ENCODE measurements at regions not wholly inside any gene's neighbourhood (a gene's known extent, or its start where the extent isn't known, plus 50 kb on each side); places are given as distances from the start of the nearest gene placed in this dataset.
"Not testable (repeated sequence)": the region's sequence is repeated elsewhere in the genome, so short reads cannot be mapped to it uniquely, and the experiment has no call there.

- intact Hi-C loops (cut with DNase I; ENCODE audit: low total_unique reads) = no loop called here
- DNase-seq (no peak), ATAC-seq (no peak)
- no peaks in the 10 kb centered on the region for H3K36me3 ChIP-seq
- no peaks in the 10 kb centered on the region for H3K4me1 ChIP-seq
- TF ChIP-seq, protein P1, sequence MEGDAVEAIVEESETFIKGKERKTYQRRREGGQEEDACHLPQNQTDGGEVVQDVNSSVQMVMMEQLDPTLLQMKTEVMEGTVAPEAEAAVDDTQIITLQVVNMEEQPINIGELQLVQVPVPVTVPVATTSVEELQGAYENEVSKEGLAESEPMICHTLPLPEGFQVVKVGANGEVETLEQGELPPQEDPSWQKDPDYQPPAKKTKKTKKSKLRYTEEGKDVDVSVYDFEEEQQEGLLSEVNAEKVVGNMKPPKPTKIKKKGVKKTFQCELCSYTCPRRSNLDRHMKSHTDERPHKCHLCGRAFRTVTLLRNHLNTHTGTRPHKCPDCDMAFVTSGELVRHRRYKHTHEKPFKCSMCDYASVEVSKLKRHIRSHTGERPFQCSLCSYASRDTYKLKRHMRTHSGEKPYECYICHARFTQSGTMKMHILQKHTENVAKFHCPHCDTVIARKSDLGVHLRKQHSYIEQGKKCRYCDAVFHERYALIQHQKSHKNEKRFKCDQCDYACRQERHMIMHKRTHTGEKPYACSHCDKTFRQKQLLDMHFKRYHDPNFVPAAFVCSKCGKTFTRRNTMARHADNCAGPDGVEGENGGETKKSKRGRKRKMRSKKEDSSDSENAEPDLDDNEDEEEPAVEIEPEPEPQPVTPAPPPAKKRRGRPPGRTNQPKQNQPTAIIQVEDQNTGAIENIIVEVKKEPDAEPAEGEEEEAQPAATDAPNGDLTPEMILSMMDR (IDR thresholded peaks at IDR 0.05 in 4 of 5, conservative IDR thresholded peaks at IDR 0.05 in 1 of 5) = no peak
- no peak for TF ChIP-seq POLR2A (IDR thresholded peaks at IDR 0.05)
- no peak overlapping the region for H3K4me3 ChIP-seq
- H3K9me3 ChIP-seq = no peaks in the 10 kb centered on the region
- H3K27me3 ChIP-seq = no peaks in the 10 kb centered on the region
- no peak overlapping the region for H3K27ac ChIP-seq
- in situ Hi-C loops (cut with MboI; ENCODE audit: low sequenced_read_pairs in 4 of 4) = no loop called here
These were observed 492.3 kb upstream of the AUTS2 start for GRCh38 chr7:69105981-69106380.

DNA sequence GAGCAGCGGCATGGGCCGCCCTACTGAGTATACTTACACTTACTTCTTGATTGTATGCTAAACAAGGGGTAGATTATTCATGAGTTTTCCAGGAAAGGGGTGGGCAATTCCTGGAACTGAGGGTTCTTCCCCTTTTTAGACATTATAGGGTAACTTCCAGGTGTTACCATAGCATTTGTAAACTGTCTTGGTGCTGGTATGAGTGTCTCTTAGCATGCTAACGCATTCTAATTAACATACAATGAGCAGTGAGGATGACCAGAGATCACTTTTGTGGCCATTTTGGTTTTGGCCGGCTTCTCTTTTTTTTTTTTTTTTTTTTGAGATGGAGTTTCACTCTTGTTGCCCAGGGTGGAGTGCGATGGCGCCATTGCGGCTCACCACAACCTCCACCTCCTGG, 491.8 kb upstream of the AUTS2 start:
- H3K4me1 ChIP-seq; H3K27ac ChIP-seq; H3K4me3 ChIP-seq; DNase-seq; H3K9me3 ChIP-seq; H3K27me3 ChIP-seq; H3K36me3 ChIP-seq; in situ Hi-C loops (cut with MboI; ENCODE audit: low sequenced_read_pairs in 4 of 4); intact Hi-C loops (cut with DNase I; ENCODE audit: low total_unique reads); ATAC-seq: not testable (repeated sequence)

GRCh38 chr7:69106946-69107345, 491.3 kb upstream of the AUTS2 start:
- in situ Hi-C loops (cut with MboI; ENCODE audit: low sequenced_read_pairs in 4 of 4); H3K4me3 ChIP-seq; H3K4me1 ChIP-seq; H3K36me3 ChIP-seq; H3K27me3 ChIP-seq; H3K9me3 ChIP-seq; intact Hi-C loops (cut with DNase I; ENCODE audit: low total_unique reads); ATAC-seq; H3K27ac ChIP-seq; DNase-seq: not testable (repeated sequence)

- Histone ChIP-seq H3K4me3 (no peak overlapping the region), H3K27me3 (no peaks in the 10 kb centered on the region), H3K27ac (no peak overlapping the region), H3K9me3 (no peaks in the 10 kb centered on the region), H3K4me1 (no peaks in the 10 kb centered on the region), H3K36me3 (no peaks in the 10 kb centered on the region)
- in situ Hi-C loops (cut with MboI; ENCODE audit: low sequenced_read_pairs in 4 of 4) (no loop called here), intact Hi-C loops (cut with DNase I; ENCODE audit: low total_unique reads) (no loop called here)
- no peak for DNase-seq
- no peak for ATAC-seq
- TF ChIP-seq, protein P1 (IDR thresholded peaks at IDR 0.05 in 4 of 5, conservative IDR thresholded peaks at IDR 0.05 in 1 of 5) = no peak
- TF ChIP-seq POLR2A (IDR thresholded peaks at IDR 0.05) = no peak
These were observed 490.2 kb upstream of the AUTS2 start for GRCh38 chr7:69108097-69108496.

- Histone ChIP-seq H3K27ac (no peak overlapping the region), H3K27me3 (no peaks in the 10 kb centered on the region), H3K4me3 (no peak overlapping the region), H3K36me3 (no peaks in the 10 kb centered on the region), H3K9me3 (no peaks in the 10 kb centered on the region), H3K4me1 (no peaks in the 10 kb centered on the region)
- DNase-seq (no peak), ATAC-seq (no peak)
- in situ Hi-C loops (cut with MboI; ENCODE audit: low sequenced_read_pairs in 4 of 4) = no loop called here
- TF ChIP-seq POLR2A (IDR thresholded peaks at IDR 0.05) = no peak
- TF ChIP-seq, protein P1 (IDR thresholded peaks at IDR 0.05 in 4 of 5, conservative IDR thresholded peaks at IDR 0.05 in 1 of 5) = no peak
- intact Hi-C loops (cut with DNase I; ENCODE audit: low total_unique reads) = no loop called here
These were observed 489.0 kb upstream of the AUTS2 start for GRCh38 chr7:69109246-69109645.

DNA sequence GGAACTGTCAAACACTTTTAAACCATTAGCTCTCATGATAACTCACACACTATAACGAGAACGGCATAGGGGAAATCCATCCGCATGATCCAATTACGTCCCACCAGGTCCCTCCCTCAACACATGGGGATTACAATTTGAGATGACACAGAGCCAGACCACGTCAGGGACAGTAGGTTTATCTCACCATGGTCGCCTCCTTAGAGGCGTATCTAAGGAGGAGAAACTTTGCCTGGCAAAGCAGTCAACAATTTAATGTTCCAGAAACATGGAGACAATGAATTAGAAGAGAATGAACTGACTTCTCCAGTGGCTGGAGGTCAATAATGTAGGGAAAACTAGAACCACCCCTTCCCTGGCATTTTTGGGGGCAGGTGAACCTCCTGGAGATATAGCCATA, 488.4 kb upstream of the AUTS2 start:
- ATAC-seq (no peak), DNase-seq (no peak)
- H3K27ac ChIP-seq = no peak overlapping the region
- intact Hi-C loops (cut with DNase I; ENCODE audit: low total_unique reads) (no loop called here), in situ Hi-C loops (cut with MboI; ENCODE audit: low sequenced_read_pairs in 4 of 4) (no loop called here)
- H3K9me3 ChIP-seq = no peaks in the 10 kb centered on the region
- no peaks in the 10 kb centered on the region for H3K36me3 ChIP-seq
- H3K4me1 ChIP-seq = no peaks in the 10 kb centered on the region
- no peaks in the 10 kb centered on the region for H3K27me3 ChIP-seq
- no peak overlapping the region for H3K4me3 ChIP-seq
- no peak for TF ChIP-seq POLR2A (IDR thresholded peaks at IDR 0.05)
- TF ChIP-seq, protein P1 (IDR thresholded peaks at IDR 0.05 in 4 of 5, conservative IDR thresholded peaks at IDR 0.05 in 1 of 5) = no peak

Data from gastrocnemius medialis (tissue), 4 donors.